ENCODE measurements at regions not wholly inside any gene's neighbourhood (a gene's known extent, or its start where the extent isn't known, plus 50 kb on each side); places are given as distances from the start of the nearest gene placed in this dataset.

DNA sequence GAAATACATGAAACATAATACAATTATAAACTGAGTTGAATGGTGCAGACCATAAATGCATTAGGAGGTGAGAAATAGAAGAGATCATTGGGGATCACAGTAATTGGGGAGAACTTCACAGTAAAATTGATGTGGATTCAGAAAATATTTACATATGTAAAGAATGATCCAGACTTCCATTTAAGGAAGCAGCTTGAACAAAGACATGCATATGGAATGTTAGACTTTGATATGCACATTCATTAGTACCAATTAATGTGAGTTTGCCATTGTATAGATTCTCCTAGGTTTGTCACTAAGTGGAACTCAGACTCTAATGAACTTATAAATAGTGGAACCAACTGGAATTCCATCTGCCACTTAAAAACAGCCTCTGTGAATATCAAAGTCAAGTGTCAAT is 235.6 kb downstream of the PARM1 start:
- TF ChIP-seq, protein P1, sequence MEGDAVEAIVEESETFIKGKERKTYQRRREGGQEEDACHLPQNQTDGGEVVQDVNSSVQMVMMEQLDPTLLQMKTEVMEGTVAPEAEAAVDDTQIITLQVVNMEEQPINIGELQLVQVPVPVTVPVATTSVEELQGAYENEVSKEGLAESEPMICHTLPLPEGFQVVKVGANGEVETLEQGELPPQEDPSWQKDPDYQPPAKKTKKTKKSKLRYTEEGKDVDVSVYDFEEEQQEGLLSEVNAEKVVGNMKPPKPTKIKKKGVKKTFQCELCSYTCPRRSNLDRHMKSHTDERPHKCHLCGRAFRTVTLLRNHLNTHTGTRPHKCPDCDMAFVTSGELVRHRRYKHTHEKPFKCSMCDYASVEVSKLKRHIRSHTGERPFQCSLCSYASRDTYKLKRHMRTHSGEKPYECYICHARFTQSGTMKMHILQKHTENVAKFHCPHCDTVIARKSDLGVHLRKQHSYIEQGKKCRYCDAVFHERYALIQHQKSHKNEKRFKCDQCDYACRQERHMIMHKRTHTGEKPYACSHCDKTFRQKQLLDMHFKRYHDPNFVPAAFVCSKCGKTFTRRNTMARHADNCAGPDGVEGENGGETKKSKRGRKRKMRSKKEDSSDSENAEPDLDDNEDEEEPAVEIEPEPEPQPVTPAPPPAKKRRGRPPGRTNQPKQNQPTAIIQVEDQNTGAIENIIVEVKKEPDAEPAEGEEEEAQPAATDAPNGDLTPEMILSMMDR (IDR thresholded peaks at IDR 0.05) = no peak
- TF ChIP-seq POLR2A (IDR thresholded peaks at IDR 0.05) = no peak
- TF ChIP-seq POLR2AphosphoS5 (IDR thresholded peaks at IDR 0.05) = no peak
